IgD-negative memory B cell (primary cell): ENCODE measurements at regions not wholly inside any gene's neighbourhood (a gene's known extent, or its start where the extent isn't known, plus 50 kb on each side); places are given as distances from the start of the nearest gene placed in this dataset.
"Not testable (repeated sequence)": the region's sequence is repeated elsewhere in the genome, so short reads cannot be mapped to it uniquely, and the experiment has no call there.

Experiments used
- H3K27ac Mint-ChIP-seq, 3 donors: one replicate each; pipeline ENCODE4 v1.8.0; 2020 to 2022; ENCODE audit warnings: mild to moderate bottlenecking in 3 of 3, mixed read lengths in 3 of 3, moderate library complexity in 1 of 3
- H3K27me3 Mint-ChIP-seq: one replicate; pipeline ENCODE4 v1.8.0; 2021; ENCODE audit warnings: mixed read lengths
- H3K36me3 Mint-ChIP-seq: one replicate; pipeline ENCODE4 v1.8.0; 2020; ENCODE audit warnings: mild to moderate bottlenecking, mixed read lengths
- H3K4me1 Mint-ChIP-seq, 3 donors: one replicate each; pipeline ENCODE4 v1.8.0; 2020 to 2022; ENCODE audit warnings: mixed read lengths in 3 of 3, mild to moderate bottlenecking in 1 of 3
- H3K4me3 Mint-ChIP-seq, 4 donors: one replicate each; pipeline ENCODE4 v1.8.0; 2020 to 2022; ENCODE audit warnings: mild to moderate bottlenecking in 4 of 4, mixed read lengths in 4 of 4, moderate library complexity in 3 of 4
- H3K9me3 Mint-ChIP-seq, 3 donors: one replicate each; pipeline ENCODE4 v1.8.0; 2020 to 2021; ENCODE audit warnings: mixed read lengths in 3 of 3, mild to moderate bottlenecking in 1 of 3

GRCh38 chr22:23384923-23385677 is 195.0 kb downstream of the IGLL1 start:
- no peaks in the 10 kb centered on the region for H3K9me3 Mint-ChIP-seq
- no peak overlapping the region for H3K4me3 Mint-ChIP-seq
- no peaks in the 10 kb centered on the region for H3K36me3 Mint-ChIP-seq
- H3K27ac Mint-ChIP-seq, result no peak overlapping the region
- H3K27me3 Mint-ChIP-seq, result peaks cover 12% of the 10 kb centered on the region
- H3K4me1 Mint-ChIP-seq, result no peaks in the 10 kb centered on the region

GRCh38 chr22:23384431-23384830 is 195.7 kb downstream of the IGLL1 start:
- H3K36me3 Mint-ChIP-seq, result no peaks in the 10 kb centered on the region
- no peaks in the 10 kb centered on the region for H3K4me1 Mint-ChIP-seq
- H3K9me3 Mint-ChIP-seq, result no peaks in the 10 kb centered on the region
- no peak overlapping the region for H3K27ac Mint-ChIP-seq
- H3K27me3 Mint-ChIP-seq, result peaks cover 12% of the 10 kb centered on the region
- no peak overlapping the region for H3K4me3 Mint-ChIP-seq

GRCh38 chr22:23383491-23384361 is 196.4 kb downstream of the IGLL1 start:
- H3K27me3 Mint-ChIP-seq, result peaks cover 12% of the 10 kb centered on the region
- no peak overlapping the region for H3K27ac Mint-ChIP-seq
- H3K4me3 Mint-ChIP-seq, result no peak overlapping the region
- no peaks in the 10 kb centered on the region for H3K36me3 Mint-ChIP-seq
- H3K9me3 Mint-ChIP-seq, result no peaks in the 10 kb centered on the region
- H3K4me1 Mint-ChIP-seq, result no peaks in the 10 kb centered on the region

GRCh38 chr22:23382428-23383218 is 197.5 kb downstream of the IGLL1 start:
- Mint-ChIP-seq H3K36me3 (no peaks in the 10 kb centered on the region), H3K4me1 (no peaks in the 10 kb centered on the region), H3K4me3 (peak overlapping the region in 1 of 4 donors; percentile 23), H3K27me3 (peaks cover 12% of the 10 kb centered on the region), H3K27ac (no peak overlapping the region), H3K9me3 (no peaks in the 10 kb centered on the region)

- Mint-ChIP-seq H3K4me3 (no peak overlapping the region), H3K27me3 (peaks cover 12% of the 10 kb centered on the region), H3K4me1 (no peaks in the 10 kb centered on the region), H3K27ac (no peak overlapping the region), H3K36me3 (no peaks in the 10 kb centered on the region), H3K9me3 (no peaks in the 10 kb centered on the region)
Measured at GRCh38 chr22:23381661-23382427, 198.2 kb downstream of the IGLL1 start.

- Mint-ChIP-seq H3K9me3 (no peaks in the 10 kb centered on the region), H3K4me1 (peaks cover 0 to 5% (median 0%) of the 10 kb centered on the region in 3 donors), H3K27ac (no peak overlapping the region), H3K27me3 (peaks cover 14% of the 10 kb centered on the region), H3K4me3 (no peak overlapping the region), H3K36me3 (no peaks in the 10 kb centered on the region)
Measured at GRCh38 chr22:23380911-23381310, 199.2 kb downstream of the IGLL1 start.

GRCh38 chr22:23380230-23380573 is 199.9 kb downstream of the IGLL1 start:
- H3K9me3 Mint-ChIP-seq, result no peaks in the 10 kb centered on the region
- no peak overlapping the region for H3K27ac Mint-ChIP-seq
- H3K4me3 Mint-ChIP-seq, result no peak overlapping the region
- peaks cover 12% of the 10 kb centered on the region for H3K27me3 Mint-ChIP-seq
- H3K4me1 Mint-ChIP-seq, result peaks cover 0 to 5% (median 0%) of the 10 kb centered on the region in 3 donors
- H3K36me3 Mint-ChIP-seq, result no peaks in the 10 kb centered on the region

- not testable (repeated sequence) for H3K9me3 Mint-ChIP-seq, H3K36me3 Mint-ChIP-seq, H3K4me1 Mint-ChIP-seq, H3K4me3 Mint-ChIP-seq, H3K27ac Mint-ChIP-seq
- peaks cover 12% of the 10 kb centered on the region for H3K27me3 Mint-ChIP-seq
Measured at GRCh38 chr22:23379540-23380229, 199.4 kb downstream of the BCR start.

GRCh38 chr22:23377767-23378166 is 197.5 kb downstream of the BCR start:
- Mint-ChIP-seq H3K4me1 (peaks cover 0 to 5% (median 0%) of the 10 kb centered on the region in 3 donors), H3K9me3 (no peaks in the 10 kb centered on the region), H3K27me3 (peaks cover 5% of the 10 kb centered on the region), H3K4me3 (no peak overlapping the region), H3K36me3 (no peaks in the 10 kb centered on the region), H3K27ac (no peak overlapping the region)

- no peak overlapping the region for H3K4me3 Mint-ChIP-seq
- no peaks in the 10 kb centered on the region for H3K9me3 Mint-ChIP-seq
- H3K4me1 Mint-ChIP-seq, result peaks cover 0 to 5% (median 0%) of the 10 kb centered on the region in 3 donors
- H3K27ac Mint-ChIP-seq, result no peak overlapping the region
- no peaks in the 10 kb centered on the region for H3K36me3 Mint-ChIP-seq
- H3K27me3 Mint-ChIP-seq, result peaks cover 4% of the 10 kb centered on the region
Measured at GRCh38 chr22:23376256-23376655, 195.9 kb downstream of the BCR start.

- peaks cover 7% of the 10 kb centered on the region for H3K27me3 Mint-ChIP-seq
- H3K36me3 Mint-ChIP-seq, result no peaks in the 10 kb centered on the region
- H3K4me3 Mint-ChIP-seq, result no peak overlapping the region
- no peak overlapping the region for H3K27ac Mint-ChIP-seq
- peaks cover 0 to 5% (median 0%) of the 10 kb centered on the region in 3 donors for H3K4me1 Mint-ChIP-seq
- H3K9me3 Mint-ChIP-seq, result no peaks in the 10 kb centered on the region
Measured at GRCh38 chr22:23375031-23375827, 194.9 kb downstream of the BCR start.

GRCh38 chr22:23373601-23374000 is 193.3 kb downstream of the BCR start:
- peaks cover 7% of the 10 kb centered on the region for H3K27me3 Mint-ChIP-seq
- peaks cover 2% of the 10 kb centered on the region for H3K36me3 Mint-ChIP-seq
- H3K9me3 Mint-ChIP-seq, result no peaks in the 10 kb centered on the region
- no peak overlapping the region for H3K4me3 Mint-ChIP-seq
- H3K4me1 Mint-ChIP-seq, result peaks cover 0 to 5% (median 0%) of the 10 kb centered on the region in 3 donors
- H3K27ac Mint-ChIP-seq, result no peak overlapping the region

- Mint-ChIP-seq H3K36me3 (peaks cover 2% of the 10 kb centered on the region), H3K4me3 (no peak overlapping the region), H3K27me3 (peaks cover 12% of the 10 kb centered on the region), H3K9me3 (peaks cover 0 to 2% (median 0%) of the 10 kb centered on the region in 3 donors), H3K27ac (no peak overlapping the region), H3K4me1 (no peaks in the 10 kb centered on the region)
Measured at GRCh38 chr22:23370251-23370650, 189.9 kb downstream of the BCR start.
